ENCODE measurements at regions not wholly inside any gene's neighbourhood (a gene's known extent, or its start where the extent isn't known, plus 50 kb on each side); places are given as distances from the start of the nearest gene placed in this dataset.

GRCh38 chr21:28233536-28234220, 759.0 kb downstream of the LTN1 start:
- Mint-ChIP-seq H3K36me3 (ENCODE audit: low read depth) (no peaks in the 10 kb centered on the region), H3K27me3 (no peaks in the 10 kb centered on the region), H3K4me3 (no peak overlapping the region), H3K9me3 (no peaks in the 10 kb centered on the region), H3K4me1 (no peaks in the 10 kb centered on the region), H3K27ac (no peak overlapping the region)
- POLR2A ChIA-PET, result no interaction called here
- DNase-seq (no peak), ATAC-seq (ENCODE audit: low read depth) (no peak)
- TF ChIP-seq CTCF (IDR thresholded peaks at IDR 0.05), result no peak
- intact Hi-C loops (cut with micrococcal nuclease), result no loop called here
- CTCF ChIA-PET, result no interaction called here

DNA sequence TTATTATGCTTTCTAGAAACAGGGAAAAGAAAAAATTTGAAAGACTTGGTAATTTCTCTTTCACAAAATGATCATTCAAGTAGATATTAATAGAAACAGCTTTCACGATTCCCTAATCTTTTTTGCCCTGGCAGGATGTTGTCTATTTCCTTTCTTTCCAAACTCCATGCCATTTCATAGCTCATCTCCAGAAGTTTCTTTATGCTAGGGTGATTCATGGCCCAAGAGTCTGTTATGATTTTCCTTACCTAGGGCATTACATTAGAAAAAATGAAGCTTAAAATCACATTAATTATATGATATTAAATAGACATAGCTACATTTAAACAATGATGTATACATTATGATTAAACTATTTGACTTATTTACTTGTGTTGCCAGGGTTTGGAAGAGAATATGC, 762.1 kb downstream of the LTN1 start:
- ATAC-seq (ENCODE audit: low read depth), result no peak
- Mint-ChIP-seq H3K9me3 (no peaks in the 10 kb centered on the region), H3K27me3 (no peaks in the 10 kb centered on the region), H3K36me3 (ENCODE audit: low read depth) (no peaks in the 10 kb centered on the region), H3K4me3 (no peak overlapping the region), H3K4me1 (no peaks in the 10 kb centered on the region), H3K27ac (no peak overlapping the region)
- CTCF ChIA-PET, result no interaction called here
- POLR2A ChIA-PET, result no interaction called here
- no peak for DNase-seq
- intact Hi-C loops (cut with micrococcal nuclease), result no loop called here
- no peak for TF ChIP-seq CTCF (IDR thresholded peaks at IDR 0.05)

DNA sequence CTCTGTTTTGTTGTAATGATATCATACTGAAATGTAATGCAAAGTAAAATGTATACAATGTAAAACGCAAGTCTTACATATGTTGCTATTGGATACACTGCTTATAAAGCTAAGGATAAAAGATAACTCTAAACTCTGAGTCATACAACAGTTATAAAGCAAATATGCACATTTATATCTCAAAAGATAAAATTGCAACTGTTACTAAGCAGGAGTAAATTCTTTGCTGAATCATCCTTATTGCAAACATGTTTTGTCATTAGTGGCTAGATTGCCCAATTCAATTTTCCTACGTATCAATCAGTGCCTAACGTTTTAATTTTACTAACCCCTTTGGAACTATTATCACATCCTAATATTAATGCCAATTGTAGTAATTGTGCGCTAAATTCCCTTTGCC, 762.9 kb downstream of the LTN1 start:
- no peaks in the 10 kb centered on the region for H3K27me3 Mint-ChIP-seq
- POLR2A ChIA-PET, result no interaction called here
- no peaks in the 10 kb centered on the region for H3K36me3 Mint-ChIP-seq (ENCODE audit: low read depth)

GRCh38 chr21:28228636-28228995, 764.1 kb downstream of the LTN1 start:
- H3K27ac Mint-ChIP-seq, result no peak overlapping the region
- no peaks in the 10 kb centered on the region for H3K9me3 Mint-ChIP-seq
- H3K27me3 Mint-ChIP-seq, result no peaks in the 10 kb centered on the region
- no peak for TF ChIP-seq CTCF (IDR thresholded peaks at IDR 0.05)
- CTCF ChIA-PET, result no interaction called here
- no peak for ATAC-seq (ENCODE audit: low read depth)
- intact Hi-C loops (cut with micrococcal nuclease), result no loop called here
- H3K4me1 Mint-ChIP-seq, result no peaks in the 10 kb centered on the region
- POLR2A ChIA-PET, result no interaction called here
- H3K4me3 Mint-ChIP-seq, result no peak overlapping the region
- H3K36me3 Mint-ChIP-seq (ENCODE audit: low read depth), result no peaks in the 10 kb centered on the region
- DNase-seq, result no peak

More for the DNA sequence above, 762.9 kb downstream of the LTN1 start:
- TF ChIP-seq CTCF (IDR thresholded peaks at IDR 0.05), result no peak
- Mint-ChIP-seq H3K4me3 (no peak overlapping the region), H3K4me1 (no peaks in the 10 kb centered on the region), H3K27ac (no peak overlapping the region), H3K9me3 (no peaks in the 10 kb centered on the region)
- ATAC-seq (ENCODE audit: low read depth) (no peak), DNase-seq (no peak)
- CTCF ChIA-PET, result no interaction called here
- intact Hi-C loops (cut with micrococcal nuclease), result no loop called here

DNA sequence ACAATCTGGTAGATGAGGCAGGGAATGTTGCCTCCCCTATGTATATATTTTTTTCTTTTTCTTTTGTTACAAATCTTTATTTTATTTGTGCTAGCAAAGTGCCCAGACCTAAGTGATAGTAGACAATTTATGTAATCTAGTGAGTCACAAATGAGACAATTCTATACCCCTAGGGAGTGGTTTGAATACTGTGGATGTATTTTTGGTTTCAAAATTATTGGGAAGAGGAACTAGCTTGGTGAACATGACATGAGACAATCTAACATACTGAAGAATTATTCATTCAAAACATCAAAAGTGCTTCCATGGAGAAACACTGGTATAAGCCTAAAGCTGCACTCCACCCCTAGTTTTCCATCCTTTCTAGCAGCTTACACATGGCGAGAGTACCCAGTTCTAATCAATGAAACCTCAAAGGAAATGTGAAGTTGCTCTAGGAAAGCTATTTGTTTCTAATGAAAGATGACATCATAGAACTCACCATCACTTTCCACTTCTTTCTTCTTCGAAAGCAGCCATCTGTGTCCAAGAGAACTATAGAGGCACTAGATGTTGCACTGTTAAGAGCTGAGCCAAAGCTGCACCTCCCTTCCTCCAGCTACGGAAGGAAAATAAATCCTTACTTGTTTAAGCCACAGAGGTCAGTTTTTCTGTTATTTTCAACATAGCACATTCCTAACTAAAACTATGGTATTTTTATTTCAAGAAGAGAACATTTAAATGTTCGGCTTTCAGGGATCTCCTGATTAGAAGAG, 764.6 kb downstream of the LTN1 start:
- Mint-ChIP-seq H3K27ac (no peak overlapping the region), H3K4me1 (no peaks in the 10 kb centered on the region), H3K9me3 (no peaks in the 10 kb centered on the region), H3K36me3 (ENCODE audit: low read depth) (no peaks in the 10 kb centered on the region), H3K4me3 (no peak overlapping the region), H3K27me3 (no peaks in the 10 kb centered on the region)
- ATAC-seq (ENCODE audit: low read depth) (no peak), DNase-seq (no peak)
- intact Hi-C loops (cut with micrococcal nuclease), result no loop called here
- POLR2A ChIA-PET, result no interaction called here
- TF ChIP-seq CTCF (IDR thresholded peaks at IDR 0.05), result no peak
- CTCF ChIA-PET, result no interaction called here

Data from activated B cell treated with CpG ODN at 0.5 μM for 24 hours (primary cell).